ENCODE measurements at regions not wholly inside any gene's neighbourhood (a gene's known extent, or its start where the extent isn't known, plus 50 kb on each side); places are given as distances from the start of the nearest gene placed in this dataset.

DNA sequence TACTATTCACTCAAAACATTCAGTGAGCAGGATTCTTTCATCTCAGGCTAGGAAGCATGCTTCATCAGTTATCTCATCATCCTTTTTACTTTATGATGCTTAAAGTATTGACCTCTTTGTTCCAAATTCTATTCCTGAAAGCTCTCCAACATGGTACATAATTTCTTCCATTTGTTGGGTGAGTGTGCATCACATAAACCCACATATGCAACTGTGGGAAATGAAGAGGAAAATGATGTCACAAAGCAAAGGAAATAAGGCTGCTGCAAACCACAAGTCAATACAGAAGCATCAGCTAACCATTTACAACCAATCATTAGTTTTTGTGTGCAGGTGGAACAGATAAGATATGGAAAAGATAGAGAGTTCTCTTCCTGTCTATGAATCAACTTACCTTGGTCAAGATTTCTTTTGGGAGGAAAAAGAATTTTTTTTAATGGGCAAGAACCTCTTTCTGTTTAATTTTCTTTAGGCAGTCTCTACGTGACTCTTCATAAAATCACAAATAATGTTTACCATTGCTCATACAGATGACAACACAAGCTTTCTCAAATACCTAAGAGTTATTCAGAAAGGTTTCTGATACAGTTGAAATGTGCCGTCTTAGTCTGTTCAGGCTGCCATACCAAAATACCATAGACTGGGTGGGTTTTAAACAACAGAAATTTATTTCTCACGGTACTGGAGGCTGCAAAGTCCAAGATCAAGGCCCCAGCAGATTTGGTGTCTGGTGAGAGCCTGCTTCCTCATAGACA lies 259.9 kb downstream of the ADGRG6 start:
- DNase-seq (ENCODE audit: low spot score), result no peak

DNA sequence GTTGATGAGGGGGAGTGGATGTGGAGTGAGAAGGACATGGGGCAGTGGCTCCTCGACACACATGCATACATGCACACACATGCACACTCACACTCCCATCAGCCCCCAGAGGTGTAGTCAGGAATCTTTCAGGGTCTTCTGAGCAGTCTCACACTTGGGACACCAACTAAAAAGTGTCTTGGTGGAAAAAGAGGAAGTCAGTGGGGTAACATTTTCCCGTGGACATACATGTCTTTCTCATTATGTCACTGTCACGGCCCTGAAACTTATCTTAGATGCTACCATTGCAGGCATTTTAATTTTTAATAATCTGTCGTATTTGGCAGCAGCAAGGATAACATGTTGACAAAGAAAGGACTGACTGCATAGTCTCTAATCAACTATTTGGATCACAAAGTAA lies 261.1 kb downstream of the ADGRG6 start:
- no peak for DNase-seq (ENCODE audit: low spot score)

DNA sequence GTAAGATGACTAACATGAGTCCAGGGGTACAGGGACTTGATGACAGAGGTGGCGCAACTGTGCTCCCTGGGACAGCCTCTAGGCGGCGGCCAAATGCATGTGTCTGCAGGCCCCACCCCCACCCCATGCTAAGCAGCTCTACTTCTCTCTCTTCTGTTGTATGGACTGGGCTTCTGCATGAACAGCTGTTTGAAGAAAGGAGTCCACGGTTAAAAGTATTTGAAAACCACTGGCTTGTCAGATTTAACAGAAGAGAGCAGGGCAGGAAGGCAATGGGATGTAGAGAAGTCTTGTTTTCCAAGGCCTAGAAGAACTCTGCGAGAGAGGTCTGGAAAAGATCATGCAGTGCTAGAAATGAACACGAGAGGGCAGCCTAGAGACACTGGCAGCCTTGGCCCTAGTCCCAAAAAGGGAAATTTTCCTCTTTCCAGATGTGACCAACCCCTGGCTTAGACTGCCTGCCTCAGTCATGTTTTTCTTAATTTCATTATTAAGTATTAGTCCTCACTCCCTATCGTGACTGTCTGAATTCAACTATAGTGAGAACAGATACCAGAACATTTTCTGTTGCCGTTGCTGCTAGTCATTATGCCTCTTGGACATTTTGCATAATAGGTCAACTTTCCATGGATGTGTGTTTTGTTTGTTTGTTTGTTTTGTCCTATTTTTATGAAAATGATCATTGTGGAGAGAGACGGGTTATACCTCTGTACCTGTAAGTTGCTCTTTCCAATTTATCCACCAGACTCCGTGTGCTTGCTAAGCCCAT lies 265.0 kb downstream of the ADGRG6 start:
- peak; percentile 60 for DNase-seq (ENCODE audit: low spot score)

DNA sequence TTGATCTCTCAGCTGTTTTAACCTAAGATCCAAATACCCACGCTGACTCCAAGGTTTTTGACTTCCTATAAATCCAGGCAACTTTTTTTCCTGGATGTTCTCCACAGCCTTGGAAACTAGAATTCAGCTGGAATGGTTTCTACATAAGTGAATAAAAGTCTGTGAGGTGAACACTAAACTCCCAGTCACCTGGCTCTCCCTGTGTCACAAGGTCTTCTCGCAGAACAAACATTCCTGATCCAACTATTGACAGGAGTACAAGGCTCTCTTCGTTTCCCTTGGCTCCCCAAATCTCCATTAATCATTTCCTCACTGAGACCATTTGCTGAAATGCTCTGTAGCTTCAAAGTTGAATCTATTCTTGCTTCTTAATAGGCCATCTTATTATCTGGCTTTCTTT lies 265.7 kb downstream of the ADGRG6 start:
- no peak for DNase-seq (ENCODE audit: low spot score)

DNA sequence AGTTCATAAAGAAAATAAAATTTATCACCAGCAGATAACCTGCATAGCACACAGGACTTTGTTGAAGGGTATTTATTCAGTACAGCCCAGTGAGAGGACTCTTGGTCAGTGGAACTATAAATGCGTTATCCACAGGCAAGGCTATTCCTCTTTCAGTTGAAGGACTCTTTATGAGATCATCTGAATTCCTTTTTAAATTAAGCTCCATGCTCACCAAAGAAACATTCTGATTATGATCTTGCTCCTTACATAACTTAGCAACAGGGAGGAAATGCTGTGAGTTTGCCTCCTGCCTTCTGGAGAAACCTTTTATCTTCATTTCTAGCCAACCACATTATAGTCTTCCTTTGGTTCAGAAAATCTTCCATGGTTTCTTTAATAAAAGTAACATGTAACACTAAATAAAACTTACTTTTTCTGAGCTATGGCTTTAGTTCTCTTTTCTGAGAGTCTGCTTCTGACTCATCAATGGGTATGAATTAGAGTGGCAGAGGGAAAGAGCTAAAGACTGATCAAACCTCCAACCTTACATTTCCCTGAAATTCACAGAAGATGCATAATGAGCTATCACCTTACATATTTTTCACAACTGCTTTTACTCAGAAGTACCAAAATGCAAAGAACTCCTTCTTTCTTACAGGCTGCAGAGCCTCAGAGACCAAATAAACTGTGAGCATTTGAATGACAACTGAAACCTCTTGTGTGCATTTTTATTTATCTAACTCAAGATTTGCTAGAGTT lies 267.2 kb downstream of the ADGRG6 start:
- no peak for DNase-seq (ENCODE audit: low spot score)

DNA sequence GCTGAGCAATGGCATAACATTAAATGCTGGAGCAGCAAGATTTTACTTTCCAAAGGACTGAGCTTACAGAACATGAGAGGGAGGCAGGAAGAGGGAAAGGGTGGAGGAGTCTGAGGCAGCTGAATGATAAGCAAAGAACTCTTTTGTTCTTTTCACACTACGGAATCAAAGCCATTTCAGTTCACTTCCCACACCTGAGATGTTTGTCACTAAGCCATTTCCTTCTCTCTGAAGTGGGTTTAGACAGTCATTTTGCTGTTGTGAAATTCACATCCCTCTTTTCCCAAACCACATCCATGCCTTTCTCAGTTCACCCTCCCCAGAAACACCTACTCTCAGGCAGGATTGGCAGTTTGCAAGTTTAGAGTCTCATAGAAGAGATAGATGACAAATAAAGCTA lies 267.9 kb downstream of the ADGRG6 start:
- no peak for DNase-seq (ENCODE audit: low spot score)

DNA sequence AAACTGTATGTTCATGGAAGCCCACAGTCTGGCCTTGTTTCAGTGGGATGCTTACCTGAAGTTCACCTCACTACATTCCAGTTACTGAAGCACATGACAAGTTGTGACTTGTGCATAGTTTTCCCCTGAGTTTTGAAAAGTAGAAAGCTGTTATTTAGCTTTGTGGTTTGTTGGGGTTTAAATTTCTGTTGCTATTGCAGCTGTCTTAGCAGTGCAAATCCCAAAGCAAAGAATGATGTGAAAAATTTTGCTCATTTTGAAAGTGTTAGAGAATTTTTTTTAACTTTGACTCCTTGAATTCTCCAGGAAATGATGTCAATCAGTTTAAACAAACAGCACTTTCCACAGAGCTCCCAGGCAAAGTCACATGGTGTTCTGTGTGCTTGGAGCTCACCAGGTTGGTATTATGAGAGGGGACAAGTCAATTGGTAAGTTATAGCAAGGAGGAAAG lies 268.4 kb downstream of the ADGRG6 start:
- DNase-seq (ENCODE audit: low spot score), result no peak

DNA sequence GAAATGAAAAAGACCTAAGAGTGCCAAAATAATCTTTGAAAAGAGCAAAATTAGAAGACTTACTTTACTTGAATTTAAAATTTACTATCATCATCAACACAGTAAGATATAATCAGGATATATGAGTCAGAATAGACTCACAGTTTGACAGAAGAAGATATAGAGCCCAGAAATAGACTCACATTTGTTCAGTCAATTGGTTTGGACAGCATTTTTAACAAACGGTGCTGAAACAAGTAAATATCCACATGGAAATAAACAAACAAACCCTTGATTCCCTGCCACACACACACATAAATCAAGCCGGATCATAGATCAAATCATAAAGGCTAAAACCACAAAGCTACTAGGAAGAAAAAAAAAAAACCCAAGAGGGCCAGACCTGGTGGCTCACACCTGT lies 291.1 kb downstream of the ADGRG6 start:
- peak; percentile 13 for DNase-seq (ENCODE audit: low spot score)

DNA sequence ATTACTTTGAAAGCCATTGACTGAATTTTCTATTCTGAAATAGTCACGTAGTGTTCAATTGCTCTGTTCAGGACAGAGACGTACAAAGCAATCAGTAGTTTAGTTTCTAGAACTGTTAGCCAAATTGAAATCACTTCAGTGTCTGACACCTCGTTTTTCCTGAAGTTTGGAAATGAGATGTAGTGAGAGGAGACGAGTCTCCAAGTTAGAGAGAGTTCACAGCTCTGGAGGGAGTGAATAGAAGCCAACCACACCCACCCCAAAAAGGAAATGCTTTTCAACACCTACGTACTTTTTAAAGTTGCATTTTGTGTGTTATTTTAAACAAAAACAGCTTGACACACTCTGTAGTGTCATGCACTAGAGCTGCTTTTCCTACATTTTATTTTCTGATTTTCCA lies 296.0 kb downstream of the ADGRG6 start:
- no peak for DNase-seq (ENCODE audit: low spot score)

DNA sequence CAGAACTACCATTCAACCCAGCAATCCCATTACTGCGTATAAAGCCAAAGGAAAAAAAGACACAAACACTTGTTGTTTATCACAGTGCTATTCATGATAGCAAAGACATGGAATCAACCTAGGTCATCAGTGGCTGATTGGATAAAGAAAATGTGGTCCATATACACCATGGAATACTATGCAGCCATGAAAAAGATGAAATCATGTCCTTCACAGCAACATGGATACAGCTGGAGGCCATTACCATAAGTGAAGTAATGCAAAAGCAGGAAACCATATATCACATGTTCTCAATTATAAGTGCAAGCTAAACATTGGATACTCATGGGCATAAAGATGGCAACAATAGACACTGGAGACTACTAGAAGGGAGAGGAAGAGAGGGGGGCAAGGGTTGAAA lies 299.6 kb downstream of the ADGRG6 start:
- DNase-seq (ENCODE audit: low spot score), result no peak

DNA sequence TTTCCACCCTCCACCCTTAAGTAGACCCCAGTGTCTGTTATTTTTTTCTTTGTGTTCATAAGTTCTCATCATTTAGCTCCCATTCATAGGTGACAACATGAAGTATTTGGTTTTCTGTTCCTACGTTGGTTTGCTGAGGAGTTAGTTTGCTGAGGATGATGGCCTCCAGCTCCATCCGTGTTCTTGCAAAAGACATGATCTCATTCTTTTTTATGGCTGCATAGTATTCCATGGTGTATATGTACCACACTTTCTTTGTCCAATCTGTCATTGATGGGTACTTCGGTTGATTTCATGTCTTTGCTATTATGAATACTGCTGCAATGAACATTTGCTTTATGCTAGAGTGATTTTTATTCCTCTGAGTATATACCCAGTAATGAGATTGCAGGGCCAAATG lies 301.2 kb downstream of the ADGRG6 start:
- DNase-seq (ENCODE audit: low spot score), result no peak

DNA sequence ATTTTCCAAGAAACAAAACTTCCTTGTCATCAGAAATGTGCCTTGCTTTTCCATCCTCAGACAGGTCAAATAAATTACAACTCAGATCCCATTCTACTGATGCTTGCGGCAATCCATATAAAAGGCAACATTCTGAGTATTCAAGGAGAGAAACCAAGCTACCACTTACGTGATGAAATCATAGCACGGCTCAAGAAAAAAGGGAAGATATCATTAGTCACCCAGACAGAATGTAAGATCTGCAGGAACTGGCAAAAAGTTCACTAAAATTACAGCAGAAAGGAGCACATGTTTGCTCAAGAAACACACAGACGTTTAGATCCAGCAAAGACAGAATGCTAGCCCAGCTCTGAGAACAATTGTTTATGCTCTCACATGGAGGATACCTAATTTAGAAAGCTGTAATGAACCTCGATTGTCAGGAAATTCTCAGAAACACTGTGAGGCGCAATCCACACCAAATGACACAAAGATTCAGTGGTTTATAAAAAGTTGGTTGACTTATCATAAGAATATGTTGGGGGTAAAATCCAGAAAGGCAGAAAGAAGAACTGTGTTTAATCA lies 304.2 kb downstream of the ADGRG6 start:
- DNase-seq (ENCODE audit: low spot score), result peak; percentile 5

DNA sequence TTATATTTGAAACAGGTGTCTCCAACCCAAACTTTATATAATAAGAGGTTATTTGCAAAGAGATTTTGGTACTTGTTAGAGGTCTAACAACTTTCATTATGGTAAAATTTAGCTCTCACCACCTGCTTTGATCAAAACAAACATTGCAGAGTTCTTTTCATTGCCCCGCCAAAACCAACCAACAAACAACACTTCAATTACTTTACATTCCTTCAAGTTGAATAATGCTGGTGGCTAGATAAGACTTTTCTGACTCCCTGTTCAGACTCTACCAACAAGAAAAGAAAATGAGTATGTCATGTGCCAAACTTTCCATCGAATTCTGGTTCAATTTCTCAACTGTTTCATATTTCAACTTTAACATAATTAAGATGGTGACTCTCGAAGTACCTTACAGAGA lies 311.1 kb downstream of the ADGRG6 start:
- no peak for DNase-seq (ENCODE audit: low spot score)

DNA sequence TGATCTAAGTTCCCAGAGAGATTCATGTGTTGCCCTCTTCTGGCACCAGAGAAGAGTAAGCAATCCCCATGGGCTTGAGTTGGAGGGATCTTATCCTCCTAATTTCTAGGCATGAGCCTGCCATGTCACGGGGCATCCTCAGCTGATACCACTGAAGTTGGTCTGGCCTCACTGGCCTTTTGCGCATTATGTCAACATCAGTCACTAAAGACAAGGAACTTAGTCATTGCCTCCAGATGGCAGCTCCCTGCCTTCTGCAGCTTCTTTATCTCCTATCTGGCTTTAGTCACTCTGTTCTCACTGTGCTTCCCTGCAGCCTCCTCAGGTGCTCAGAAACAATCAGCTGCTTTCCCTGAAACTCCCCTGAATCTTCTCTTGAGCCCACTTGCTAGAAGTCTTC lies 312.2 kb downstream of the ADGRG6 start:
- DNase-seq (ENCODE audit: low spot score), result no peak

DNA sequence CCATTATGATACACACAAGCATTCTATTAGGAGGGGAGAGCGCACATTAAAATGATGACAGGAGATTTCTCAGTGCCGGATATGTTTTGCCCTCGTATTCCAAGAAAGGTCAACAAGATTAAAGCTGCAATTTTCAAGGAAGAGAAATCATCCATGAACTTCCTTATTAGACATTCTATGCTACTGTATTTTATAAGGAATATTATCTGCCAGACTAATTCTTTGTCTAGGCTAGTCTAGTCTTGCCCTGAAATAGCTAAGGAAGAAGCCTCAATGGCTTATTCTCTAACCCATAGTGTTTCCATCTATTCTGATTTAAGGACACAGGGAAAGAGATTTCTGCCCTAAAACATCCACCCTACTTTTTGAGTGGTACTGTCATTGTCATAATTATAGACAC lies 315.4 kb downstream of the ADGRG6 start:
- DNase-seq (ENCODE audit: low spot score), result no peak

DNA sequence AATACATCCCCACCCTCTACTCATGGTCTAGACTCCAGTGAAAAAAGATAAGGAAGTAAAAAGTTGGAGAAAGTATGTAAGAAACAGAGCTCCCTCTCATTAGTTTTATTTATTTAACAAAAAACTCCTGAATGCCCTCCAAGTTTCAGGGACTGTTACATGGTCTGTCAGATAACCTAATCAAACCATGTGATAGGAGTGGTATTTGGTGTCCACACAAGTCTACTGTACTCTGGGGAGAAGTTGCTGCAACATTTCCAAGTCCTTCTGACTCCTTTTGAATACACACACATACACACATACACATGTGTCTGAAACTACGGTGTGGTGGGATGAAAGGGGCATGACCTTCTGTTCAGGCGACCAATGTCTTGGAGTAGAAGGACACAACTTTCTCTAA lies 320.0 kb downstream of the ADGRG6 start:
- DNase-seq (ENCODE audit: low spot score), result no peak

DNA sequence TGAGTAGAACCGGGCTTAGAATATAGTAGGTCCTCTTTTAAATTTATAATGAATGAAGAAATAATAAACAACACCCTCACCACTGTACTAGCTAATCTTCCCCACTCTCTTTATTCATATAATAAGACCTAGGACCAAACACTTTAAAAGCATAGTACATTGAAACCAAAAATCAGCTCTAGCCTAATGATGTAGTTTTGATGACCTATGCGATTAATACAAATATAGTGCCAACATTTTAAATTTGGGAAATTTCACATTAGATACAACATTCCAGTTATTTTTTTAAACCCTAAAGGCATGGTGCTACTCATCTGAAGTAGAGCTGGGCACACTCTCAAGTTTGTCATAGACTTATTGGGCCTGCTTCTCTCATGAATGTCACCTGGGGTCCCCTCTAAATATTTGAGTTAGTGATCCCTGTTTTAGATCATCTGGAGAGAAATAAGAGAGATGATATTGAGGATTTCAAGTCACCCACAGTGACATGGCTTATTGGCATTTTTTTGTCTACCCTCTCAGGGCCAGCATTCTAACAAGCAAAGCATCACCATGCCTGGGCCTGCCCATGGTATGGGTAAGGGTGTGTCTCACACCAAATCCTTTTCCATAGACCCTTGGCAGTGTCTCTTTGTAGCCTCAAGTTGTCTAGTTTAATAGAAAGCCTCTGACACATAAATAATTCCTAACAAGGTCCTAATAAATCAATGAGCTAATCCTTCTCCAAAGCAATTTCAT lies 319.8 kb downstream of the HIVEP2 start:
- DNase-seq (ENCODE audit: low spot score), result no peak

DNA sequence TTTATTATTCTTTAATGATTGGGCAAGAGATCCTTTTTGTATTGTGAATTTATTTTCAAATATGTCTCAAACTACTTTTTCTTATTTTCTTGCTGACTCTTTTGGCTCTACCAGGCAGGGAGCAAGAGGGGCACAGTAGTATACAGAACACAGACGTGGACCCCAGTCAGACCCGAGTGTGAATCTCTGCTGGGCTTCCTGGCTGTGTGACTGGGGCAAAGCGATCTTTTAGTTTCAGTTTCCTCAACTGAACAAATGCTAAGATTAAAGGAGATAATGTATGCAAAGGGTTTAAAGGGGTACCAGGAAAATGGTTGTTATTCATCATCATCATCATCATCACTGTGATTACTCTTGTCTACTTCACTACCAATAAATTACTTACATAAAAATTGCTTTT lies 317.5 kb downstream of the HIVEP2 start:
- no peak for DNase-seq (ENCODE audit: low spot score)

DNA sequence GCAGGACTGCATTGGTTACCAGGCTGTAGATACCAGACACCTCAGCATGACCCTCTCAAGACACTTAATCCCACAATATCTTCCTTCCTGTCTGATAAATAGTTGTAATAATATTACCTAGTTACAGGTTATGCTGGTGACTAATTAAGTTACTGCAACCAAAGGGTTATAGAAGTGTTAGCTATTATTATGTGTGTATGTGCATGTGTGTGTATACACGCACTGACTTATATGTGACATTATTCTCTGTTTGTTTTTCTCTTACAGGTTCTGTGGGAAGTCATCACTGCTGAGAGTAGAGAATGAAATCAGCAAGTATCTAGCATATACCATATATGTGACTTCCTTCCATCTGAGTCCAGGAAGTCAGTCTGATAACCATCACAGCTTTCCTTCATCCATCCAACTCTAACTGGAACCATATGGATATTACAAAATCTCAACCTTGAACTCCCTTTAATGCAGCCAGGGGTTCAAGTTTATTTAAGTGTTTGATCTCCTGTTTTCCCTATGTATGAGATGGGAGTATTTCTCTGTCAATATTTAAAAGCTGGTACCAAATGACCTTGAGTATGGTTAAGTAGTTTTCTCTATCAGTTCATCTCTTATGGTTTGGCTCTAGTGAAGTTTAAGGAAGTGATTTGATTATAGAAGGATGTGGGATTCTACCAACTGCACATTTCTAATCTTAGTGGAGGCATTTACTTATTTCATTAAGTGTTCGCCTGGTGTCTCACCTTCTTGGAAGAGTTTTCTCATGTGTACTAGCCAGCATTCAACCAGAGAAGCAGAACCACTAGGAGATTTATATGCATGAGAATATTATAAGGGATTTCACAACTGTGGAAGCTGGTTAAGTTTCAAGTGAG lies 313.2 kb downstream of the HIVEP2 start:
- no peak for DNase-seq (ENCODE audit: low spot score)

DNA sequence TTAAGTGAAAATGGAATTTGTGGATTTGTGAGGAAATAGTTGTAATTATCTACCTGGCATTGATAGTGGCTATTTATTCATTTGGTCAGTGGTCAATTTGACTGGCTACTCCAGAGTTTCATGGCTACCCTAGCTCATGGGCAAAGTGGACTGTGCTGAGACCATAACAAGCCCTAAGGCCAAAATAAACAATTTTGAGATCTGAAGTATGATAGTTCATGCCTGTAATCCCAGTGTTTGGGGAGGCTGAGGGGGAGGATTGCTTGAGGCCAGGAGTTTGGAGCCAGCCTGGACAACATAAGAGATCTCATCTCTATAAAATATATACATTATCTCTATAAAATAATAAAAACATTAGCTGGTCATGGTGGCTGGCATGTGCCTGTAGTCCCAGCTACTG lies 311.7 kb downstream of the HIVEP2 start:
- no peak for DNase-seq (ENCODE audit: low spot score)

DNA sequence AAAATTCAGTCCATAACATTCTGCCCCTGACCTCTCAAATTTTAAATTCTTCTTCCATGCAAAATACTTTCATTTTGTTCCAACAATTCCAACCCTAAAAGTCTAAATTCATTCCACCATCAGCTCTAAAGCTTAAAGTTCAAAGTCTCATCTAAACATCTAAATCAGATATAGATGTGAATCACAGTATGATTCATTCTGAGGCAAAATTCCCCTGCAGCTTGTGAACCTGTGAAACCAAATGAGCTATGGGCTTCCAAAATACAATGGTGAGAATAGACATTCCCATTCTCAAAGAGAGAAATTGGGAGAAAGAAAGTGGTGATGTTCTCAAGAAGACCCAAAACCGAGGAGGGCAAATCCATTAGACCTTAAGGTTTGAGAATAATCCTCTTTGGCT lies 309.8 kb downstream of the HIVEP2 start:
- DNase-seq (ENCODE audit: low spot score), result no peak

Measured in kidney capillary endothelial cell (primary cell).